Fibroblast of peridontal ligament (primary cell): ENCODE measurements at regions not wholly inside any gene's neighbourhood (a gene's known extent, or its start where the extent isn't known, plus 50 kb on each side); places are given as distances from the start of the nearest gene placed in this dataset.

Source experiments
- DNase-seq: peaks from one replicate; pipeline ENCODE4 v3.0.0-alpha.2; 2010; ENCODE audit errors: extremely low read depth

DNA sequence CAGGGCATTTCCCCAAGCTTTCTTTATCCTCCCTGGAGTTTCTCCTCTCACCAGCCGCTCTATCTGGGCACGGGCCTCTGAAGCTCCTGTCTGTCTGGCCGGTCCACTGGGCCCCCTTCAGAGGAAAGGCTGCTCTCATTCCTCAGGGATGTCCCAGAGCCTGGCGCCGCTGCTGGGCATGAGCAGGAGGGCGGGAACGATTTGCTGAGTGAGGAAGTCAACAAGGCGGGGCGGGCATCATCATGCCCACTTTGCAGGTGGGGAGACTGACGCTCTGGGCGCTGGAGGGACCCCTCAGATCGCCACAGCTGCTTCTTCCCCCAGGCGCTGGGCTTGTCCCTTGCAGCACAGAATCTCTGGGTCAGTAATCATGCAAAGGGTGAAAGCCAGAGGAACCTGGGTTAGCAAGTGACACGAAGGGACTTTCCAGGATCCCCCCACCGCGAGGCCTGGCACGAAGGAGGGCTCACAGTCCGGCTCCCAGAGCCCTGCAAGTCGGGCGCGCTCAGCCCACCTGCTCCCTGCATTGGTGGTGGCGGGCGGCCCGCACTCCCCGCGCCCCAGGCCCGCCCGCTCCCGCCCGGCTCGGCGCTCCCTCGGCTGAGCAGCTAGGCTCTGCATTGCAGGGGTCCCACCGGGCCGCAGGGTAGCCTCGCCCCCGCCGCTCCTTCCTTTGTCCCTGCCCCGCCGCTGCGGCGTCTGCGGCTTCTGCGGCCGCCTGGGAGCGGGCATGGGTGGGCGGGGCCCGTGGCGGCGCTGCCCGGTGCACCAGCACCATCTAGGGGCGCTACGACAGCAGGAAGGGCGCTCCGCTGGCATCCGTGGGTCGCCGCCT lies 157.8 kb downstream of the CYRIA start:
- no peak for DNase-seq

DNA sequence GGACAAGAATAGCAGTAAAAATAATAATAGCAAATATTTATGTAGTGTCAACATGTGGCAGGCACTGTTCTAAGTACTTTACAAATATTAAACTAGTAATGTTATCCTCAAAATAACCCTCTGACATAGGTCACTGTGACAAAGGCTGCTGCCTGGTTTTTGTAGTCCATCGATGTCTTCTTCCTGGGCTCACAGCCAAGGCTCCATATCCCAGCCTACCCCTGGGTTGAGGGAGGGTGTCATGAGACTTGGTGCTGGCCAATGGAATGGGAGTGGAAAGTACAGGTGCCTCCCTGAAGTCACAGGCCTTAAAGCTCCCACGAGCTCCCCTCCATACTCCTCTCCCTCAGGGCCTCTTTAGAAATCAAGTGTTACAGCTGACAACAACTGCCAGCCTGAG lies 159.3 kb downstream of the CYRIA start:
- no peak for DNase-seq

DNA sequence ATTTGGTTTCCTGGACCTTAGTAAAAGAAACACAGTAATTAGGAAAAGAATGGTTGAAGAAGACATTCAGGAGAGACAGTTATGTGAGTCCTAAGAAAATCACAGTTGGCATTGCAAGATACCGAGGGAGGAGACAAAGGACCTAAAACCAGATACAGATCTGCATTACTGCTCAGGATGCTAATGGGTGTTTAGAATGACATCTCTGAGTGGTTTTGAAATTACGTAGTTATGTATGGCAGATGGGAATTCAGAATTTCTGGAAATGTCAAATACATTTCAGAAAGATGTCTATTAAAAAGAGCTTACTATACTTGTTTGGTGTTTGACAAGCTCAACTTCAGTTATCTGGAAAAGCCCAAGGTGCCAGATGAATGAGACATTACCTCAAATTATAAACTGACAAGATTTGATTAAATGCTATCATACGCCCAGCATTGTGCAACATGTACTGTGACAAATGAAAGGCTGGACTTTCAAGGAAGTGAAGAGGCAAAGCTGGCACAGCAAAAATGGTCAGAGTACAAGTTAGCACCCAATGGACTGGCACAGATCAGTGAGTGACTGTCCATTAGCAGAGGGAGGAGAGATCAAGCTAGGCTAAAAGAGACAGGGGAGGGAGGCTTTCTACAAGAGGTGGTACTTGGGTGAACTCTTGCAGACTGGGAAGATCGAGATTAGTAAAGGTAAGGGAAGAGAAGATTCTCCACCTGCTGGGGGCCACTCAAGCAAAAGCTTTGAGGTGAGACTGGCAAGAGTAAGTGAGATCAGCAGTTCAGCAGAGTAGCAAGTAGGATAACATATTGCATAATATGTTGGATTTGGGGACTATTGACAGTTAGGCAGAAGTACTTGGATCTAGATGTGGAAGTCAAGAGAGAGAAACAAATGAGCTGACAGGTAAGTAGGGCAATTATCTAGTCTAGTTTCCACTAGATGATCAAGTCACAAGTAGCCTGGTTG lies 168.9 kb downstream of the CYRIA start:
- DNase-seq: no peak

DNA sequence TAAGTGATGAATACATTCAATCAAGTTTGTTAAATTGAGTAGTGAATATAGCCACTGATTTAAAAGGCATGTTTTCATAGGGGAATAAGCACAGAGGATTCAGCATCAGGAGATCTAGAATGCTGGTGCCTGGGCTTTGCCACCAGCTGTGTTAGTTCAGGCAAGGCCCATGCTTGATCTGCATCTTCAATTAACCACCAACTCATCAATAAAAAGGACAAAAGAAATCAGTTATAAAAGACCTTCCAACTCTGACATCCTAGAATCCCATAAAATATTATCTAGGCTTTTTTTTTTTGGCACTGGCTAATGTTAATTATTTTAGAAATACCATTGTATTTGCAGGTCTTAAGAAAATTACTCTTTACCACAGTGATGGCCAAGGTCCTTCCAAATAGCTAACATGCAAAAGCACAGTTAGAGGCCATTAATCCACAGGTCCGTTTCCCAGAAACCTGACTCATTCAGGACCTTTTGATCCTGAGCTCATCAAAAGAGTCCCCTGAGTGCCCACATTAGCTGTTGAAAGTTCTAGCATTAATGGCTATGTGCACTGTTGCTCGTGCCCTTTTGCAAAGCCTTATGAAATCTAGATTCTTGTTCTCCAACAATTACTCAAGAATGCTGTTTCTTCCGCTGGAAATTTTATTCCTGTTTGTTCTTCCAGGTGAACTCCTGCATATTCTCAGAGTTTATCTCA lies 170.0 kb downstream of the CYRIA start:
- no peak for DNase-seq

DNA sequence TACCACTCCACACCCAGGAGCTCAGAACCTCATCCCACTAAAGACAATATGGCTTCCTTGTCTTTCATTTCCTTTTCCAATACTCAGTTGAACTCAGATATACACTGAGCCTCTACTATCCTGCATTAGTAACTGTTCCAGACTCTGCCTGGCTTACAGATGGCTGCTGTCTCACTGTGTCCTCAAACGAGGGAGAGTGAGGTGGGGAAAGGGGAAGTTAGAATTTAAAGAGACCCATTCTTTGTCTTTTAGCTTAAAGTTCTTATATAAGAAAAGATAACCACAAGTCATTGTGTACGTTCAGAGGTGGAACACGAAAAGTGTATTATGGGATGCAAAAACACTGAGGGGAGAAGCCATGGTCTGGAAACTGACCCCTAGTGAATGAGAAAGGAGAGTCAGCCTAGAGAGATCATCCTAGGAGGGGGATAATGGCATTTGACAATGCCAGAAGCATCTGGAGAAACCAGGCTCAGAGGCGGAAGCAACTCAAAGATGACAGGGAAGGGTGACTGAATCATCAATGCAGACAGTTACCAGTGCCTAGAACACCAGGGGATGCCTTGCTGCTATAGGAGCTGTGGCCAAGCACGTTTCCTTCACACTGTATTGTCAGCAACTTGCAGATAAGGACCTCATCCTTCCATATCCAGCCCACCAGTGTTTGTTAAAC lies 170.7 kb downstream of the CYRIA start:
- DNase-seq: no peak

DNA sequence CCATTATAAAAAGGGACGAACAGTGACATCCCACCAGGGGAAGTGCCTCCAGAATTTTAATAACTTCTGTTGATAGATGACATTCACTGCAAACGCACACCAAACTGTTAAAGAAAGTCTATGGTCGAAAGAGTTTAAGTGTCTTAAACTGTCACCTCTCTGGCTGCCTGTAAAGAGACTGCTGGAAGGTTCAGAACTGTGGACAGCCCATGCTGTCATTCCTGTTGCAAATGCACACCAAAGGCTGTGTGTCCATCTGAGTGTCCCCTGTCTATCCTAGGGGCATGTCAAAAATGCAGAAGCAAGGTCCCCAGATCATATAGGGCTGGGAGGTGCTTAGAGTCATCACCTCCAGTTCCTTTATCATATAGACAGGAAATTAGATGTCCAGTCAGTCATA lies 171.8 kb downstream of the CYRIA start:
- DNase-seq: no peak

DNA sequence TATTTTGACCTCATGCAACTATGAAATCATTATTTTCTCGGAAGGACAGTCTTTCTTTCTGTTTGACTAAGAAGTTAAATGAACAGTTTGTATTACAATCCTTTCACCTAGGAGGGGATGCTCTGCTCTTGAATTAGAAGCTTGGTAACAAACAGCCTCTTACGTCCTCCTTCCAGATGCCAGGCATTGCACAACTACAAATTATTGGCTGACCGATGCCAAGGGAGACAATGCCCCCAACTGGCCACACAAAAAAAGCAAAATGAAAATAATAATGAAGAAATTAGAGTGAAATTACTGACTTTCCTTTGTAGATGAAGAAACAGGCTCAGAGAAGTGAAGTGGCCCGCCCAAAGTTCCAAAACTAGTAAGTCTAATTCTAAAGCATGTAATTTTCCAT lies 177.9 kb downstream of the CYRIA start:
- no peak for DNase-seq

DNA sequence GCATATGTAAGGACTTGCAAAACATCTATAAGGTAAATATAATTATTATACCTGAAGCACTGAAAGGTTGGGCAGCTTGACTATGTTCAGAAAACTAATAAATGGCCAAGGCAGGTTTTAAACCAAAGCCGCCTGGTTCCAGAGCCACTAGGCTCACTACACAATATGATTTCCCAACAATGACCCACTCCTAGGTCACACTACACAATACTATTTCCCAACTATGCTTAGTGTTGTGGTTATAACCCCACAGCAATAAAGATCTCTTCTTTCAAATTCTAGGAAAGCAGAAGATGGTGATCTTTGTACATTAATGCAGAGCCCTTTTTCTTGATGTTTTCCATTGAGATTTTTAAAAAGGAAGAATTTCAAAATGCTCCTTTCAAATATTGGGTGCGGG lies 180.4 kb downstream of the CYRIA start:
- no peak for DNase-seq

DNA sequence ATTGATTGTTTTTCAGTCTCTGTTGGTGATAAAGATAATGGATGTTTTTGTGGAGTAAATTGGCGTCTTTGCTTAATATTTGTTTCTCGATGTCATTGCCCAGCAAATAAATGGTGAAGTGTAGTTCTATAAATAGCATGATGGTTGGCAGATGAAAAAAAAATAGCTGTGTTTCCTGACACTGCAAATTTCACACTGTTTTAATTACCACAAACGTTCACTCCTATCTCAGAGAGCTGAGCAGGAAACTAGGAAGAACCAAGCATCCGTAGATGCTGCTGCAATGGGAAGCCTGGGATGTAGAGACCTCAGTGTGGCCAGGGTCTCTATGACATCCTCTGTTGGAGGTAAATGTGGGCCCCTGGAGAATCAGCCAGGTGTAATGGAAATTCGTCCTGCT lies 183.2 kb downstream of the CYRIA start:
- no peak for DNase-seq

DNA sequence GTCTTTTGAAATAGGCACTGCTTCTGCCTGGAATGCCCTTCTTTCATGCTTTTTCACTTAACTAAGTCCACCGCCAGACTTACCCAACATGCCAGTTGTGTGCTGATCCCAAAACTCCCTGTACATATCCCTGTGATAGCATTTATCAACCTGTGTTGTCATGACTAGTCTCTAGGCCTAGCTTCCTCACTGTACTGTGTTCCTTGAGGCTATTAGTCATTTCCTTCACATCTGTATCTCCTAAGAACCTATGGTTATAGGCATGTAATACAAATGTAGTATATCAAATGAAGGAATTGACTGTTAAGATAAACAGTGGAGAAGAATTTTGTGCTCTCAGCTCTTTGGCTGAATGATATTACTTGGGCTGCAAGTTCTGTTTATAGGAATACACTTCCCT lies 184.3 kb downstream of the CYRIA start:
- no peak for DNase-seq

DNA sequence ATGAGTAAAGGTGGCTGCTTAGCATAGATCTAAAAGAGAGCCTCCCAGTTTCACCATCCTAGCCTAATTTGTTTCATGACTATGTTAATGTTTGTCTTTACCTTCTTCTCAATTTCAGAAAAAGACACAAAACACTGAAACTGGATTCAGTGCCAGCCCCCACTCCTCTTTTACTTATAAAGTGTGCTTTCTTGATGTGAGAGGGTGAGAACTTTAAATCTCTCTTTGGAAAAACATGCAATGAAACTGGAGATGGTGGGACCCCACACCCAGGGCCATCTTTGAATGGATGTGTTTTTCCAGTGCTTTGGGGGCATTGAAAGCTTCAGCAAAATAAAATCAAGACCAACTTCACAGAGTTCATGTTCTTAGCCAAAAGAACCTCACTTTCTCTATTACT lies 185.9 kb downstream of the CYRIA start:
- no peak for DNase-seq

DNA sequence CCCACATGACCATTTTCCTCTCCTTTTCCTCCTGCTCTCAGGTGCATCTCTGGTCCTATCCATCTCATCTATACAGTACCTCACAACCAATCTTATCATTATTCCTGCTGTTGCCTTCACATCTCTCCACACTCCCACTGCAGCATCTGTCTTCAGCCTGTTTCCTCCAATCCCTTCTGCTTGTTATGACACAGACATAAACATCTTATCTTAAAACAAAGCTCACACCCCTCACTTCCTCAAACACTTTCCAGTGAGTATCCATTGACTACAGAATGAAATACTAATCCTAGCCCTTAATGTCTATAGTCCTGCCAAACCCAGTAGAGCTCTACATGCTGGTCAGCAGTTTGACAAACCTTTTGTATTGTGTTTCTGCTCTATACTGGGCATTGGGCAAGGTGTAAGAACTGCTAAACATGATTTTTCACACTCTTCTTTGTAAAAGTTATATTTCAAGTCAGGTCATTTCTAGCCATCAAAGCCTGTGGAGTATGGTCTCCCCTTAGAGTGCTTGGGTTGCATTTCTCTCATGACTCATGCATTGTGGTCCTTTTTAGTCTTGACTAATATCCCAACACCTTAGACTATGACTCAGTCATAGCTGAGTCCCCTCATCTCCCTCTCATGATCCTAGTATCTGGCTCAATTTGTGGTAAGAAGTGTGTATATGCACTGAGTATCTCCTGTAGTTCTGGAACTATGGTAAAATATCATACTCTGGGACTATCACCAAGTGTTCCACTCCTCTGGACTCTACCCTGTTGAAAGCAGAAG lies 187.0 kb downstream of the CYRIA start:
- DNase-seq: no peak

DNA sequence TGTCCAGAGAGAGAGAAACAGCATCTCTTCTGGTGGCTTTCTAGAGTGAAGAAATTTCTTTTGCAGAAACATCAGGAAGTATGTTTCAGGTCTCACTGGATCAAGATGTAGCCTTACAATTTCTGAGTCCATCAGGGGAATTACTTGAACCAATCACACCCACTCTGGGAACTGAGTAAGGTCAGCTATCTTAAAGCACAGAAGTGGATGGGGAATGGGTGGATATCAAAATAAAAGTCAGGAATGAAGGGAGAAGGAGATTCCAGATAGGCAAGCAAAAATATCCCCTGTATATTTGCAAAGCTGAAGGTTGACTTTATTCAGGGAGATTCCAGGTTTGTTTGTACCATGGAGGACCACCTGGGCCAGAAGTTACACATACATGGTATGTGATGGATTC lies 188.0 kb downstream of the CYRIA start:
- DNase-seq: no peak

DNA sequence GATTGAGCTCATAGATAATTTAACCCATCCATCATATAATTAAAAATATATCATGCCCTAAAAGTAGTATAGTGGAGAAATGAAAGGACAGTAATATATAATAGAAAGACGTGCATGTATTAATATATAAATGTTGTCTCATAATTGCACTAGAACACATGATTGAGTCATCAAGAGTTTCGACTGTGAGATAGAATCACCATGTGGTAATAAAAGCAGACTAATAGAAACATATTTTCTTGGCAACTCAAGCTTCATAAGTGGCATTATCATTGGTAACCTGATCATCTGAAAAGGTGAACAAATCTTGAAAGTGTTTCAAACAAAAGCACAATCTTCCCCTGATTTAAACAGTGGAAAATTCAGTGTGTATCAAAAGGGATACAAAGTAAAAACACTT lies 188.8 kb downstream of the CYRIA start:
- DNase-seq: no peak

DNA sequence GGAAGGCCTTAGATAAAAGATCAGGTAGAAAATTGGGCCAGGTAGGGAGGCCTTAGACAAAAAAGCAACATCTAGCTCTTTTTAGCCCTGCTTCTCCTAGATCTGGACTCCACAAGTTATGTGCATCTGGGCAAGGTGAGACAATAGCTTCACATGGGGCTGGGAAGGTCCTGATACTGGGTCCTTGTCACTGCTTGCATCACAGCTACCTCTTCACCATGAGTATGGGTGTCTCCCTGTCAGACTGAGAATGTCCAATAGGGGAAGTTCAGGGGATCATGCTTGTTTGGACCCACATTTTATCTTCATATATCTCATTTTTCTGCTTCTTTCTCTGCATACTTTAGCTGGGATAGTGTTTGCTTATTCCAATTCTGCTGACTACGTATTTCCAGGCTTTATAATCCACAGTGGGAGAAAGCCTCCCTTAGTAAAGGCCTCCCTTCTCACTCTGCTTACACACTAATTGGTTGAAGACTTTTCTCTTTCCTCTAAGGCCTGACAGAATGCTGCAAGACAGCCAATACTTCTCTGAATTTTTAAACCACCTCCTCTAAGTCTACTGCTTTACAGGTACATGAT lies 189.6 kb downstream of the CYRIA start:
- no peak for DNase-seq

DNA sequence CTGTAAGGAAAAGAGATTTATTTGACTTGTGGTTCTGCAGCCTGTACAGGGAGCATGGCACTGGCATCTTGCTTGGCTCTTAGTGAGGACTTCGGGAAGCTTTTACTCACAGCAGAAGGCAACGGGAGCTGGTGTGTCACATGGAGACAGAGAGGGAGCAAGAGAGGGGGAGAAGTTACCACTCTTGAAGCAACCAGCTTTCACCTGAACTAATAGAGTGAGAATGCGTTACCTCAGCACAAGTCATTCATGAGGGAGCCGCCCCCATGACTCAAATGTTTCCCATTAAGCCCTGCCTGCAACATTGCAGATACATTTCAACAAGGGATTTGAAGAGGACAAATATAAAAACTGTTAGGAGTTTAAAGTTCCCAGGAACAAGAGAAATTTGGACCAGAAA lies 190.0 kb downstream of the CYRIA start:
- no peak for DNase-seq

DNA sequence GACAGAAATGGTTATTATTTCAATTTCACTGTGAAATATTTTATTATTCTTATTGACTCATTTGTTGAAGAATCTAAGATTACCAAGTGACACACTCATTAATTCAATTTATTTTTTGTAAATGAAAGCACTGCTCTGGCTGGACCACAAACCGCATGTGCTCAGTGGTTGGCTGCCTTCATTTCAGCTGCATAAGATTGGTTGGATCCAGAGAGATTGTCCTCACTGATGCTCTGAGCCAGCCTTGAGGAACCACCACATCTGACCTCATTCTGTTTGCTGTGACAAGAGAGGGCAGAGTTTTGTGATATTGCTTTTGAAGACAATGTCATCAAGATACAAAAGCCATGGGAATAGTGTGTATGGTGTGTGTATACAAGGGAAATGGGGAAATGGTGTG lies 192.1 kb downstream of the CYRIA start:
- DNase-seq: no peak

DNA sequence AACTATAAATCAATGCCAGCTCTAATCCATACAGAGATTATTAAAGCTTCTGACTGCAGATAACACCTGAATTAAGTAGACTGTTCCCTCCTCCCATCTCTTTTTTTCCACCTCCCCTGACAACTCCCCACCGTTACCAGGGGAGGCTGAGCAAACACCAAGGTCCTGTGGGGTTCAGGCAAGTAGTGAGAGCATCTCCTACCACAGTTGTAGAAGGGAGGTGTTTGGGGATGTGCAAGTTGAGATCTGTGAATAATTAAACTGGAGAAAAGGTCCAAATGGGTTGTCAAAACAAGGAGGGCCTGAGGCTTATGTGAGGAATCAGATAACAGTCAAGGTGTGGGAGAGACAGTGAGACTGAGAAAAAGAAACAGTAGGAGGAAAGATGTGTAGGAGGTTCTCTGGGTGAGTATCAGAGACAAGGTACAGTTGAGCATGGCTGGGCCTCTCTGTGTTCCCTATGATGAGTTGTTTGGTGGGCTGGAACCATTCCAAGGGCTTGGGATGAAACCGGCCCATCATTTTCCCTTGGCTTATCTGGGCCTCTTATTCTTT lies 194.6 kb downstream of the CYRIA start:
- DNase-seq: no peak

DNA sequence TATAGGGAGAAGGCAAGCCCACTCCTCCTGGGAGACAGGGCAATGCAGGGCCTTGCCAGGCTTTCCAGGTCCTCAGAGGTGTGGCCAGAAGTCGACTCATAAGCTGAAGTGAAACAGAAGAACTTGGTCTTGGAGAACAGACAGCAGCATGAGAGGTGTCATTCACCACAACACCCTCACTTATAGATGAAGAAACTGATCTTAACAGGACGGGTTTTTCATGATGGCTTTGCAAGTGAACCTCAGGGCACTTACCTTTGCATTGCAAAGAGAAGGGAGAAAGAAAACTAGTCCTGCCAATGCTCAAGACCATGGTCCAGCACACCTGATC lies 198.8 kb downstream of the CYRIA start:
- no peak for DNase-seq

DNA sequence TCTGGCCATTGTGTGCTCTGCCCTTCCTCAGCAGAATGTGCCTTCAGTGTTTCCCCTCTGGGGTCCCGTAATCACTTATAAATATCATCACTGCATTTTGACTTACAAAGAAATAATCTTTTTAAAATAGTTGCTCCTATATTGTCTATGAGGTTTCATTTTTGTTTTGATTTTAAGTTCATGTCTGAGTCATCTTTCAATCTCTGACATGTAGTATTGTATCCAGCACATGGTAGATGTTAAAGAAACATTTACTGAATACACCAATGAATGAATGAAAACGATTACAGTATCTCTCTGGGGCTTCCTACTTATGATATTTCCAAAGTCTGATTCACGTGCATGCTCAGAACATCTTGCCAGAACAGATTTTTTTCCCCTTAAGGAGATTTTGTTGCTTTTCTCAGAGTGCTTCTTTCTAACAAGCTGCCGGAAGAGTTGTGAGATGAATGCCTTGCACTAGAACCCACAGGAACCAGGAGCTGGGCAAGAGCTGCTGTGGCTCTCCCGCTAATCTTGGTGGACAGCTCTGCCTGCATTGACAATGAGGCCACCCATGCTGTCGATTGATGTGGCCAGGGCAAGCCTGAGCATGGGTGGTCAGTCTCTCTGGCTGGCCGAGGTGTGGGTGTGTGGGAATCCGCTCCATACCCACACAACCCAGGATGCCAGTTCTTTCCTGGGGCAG lies 199.4 kb downstream of the CYRIA start:
- no peak for DNase-seq
